PC-9 (cell line): ENCODE measurements at regions not wholly inside any gene's neighbourhood (a gene's known extent, or its start where the extent isn't known, plus 50 kb on each side); places are given as distances from the start of the nearest gene placed in this dataset.

ENCODE experiments used
- CTCF ChIP-seq: fragments of 200-600 bp; sonication (generic); conservative IDR thresholded peaks from 2 replicates; pipeline ENCODE4 v1.6.1; 2017; ENCODE audit warnings: mixed run types, antibody characterized with exemption, mild to moderate bottlenecking, moderate library complexity
- EZH2 ChIP-seq: fragments of 200-600 bp; sonication (generic); IDR thresholded peaks from 2 replicates; pipeline ENCODE4 v1.8.0; 2017; ENCODE audit warnings: antibody characterized with exemption, low read depth

- TF ChIP-seq CTCF, result no peak
- TF ChIP-seq EZH2, result no peak
Measured at GRCh38 chrX:25344161-25344936, 328.6 kb upstream of the ARX start.
